GM12875 (cell line): ENCODE measurements at regions not wholly inside any gene's neighbourhood (a gene's known extent, or its start where the extent isn't known, plus 50 kb on each side); places are given as distances from the start of the nearest gene placed in this dataset.

Source experiments
- H3K4me3 ChIP-seq: one replicate; pipeline ENCODE4 v1.5.1; 2011; ENCODE audit warnings: low read depth, low read length, control low read depth
- CTCF ChIP-seq: IDR thresholded peaks from 2 replicates; pipeline ENCODE4 v1.5.1; 2011; ENCODE audit warnings: low read depth, mild to moderate bottlenecking, control low read depth, inconsistent platforms, low read length, moderate library complexity, borderline replicate concordance; ENCODE audit not compliant: insufficient read depth

- no peak overlapping the region for H3K4me3 ChIP-seq
- TF ChIP-seq CTCF: no peak
Observed at GRCh38 chr2:819121-819520, 131.5 kb upstream of the SNTG2 start.

- H3K4me3 ChIP-seq: no peak overlapping the region
- TF ChIP-seq CTCF: no peak
Observed at GRCh38 chr2:817336-818015, 133.2 kb upstream of the SNTG2 start.

GRCh38 chr2:816278-816677 lies 134.4 kb upstream of the SNTG2 start:
- H3K4me3 ChIP-seq: no peak overlapping the region
- TF ChIP-seq CTCF: no peak

- TF ChIP-seq CTCF: no peak
- H3K4me3 ChIP-seq: no peak overlapping the region
Observed at GRCh38 chr2:810397-810796, 133.2 kb upstream of the TMEM18 start.

GRCh38 chr2:807300-807699 lies 130.1 kb upstream of the TMEM18 start:
- H3K4me3 ChIP-seq: no peak overlapping the region
- TF ChIP-seq CTCF: no peak

- H3K4me3 ChIP-seq: no peak overlapping the region
- no peak for TF ChIP-seq CTCF
Observed at GRCh38 chr2:805664-806063, 128.5 kb upstream of the TMEM18 start.

- no peak overlapping the region for H3K4me3 ChIP-seq
- no peak for TF ChIP-seq CTCF
Observed at GRCh38 chr2:797993-798392, 120.8 kb upstream of the TMEM18 start.
